ENCODE measurements at regions not wholly inside any gene's neighbourhood (a gene's known extent, or its start where the extent isn't known, plus 50 kb on each side); places are given as distances from the start of the nearest gene placed in this dataset. TPM values are rescaled to one million over a fixed set of nuclear protein-coding genes. Genes with fewer than 3 reads are reported as not detected.

DNA sequence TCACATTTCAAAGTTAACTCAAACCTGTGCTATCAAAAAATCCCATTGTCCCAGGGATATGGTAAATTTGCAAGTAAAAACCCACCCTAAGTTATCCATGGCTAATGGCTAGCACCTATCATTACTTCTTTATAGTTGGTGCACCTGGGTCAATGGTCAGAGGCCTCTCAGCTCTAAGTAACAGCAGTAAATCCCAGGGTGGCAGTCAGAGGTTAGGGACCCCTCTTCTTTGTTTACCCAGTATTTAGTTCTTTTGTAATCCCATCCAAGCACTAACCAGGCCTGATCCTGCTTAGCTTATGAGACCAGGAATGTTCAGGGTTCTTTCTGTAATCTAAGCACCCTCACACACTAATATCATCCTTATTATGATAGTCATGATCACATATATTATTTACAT lies 52.1 kb upstream of the WWC1 start:
- Histone ChIP-seq H3K27ac (ENCODE audit: low read depth in 1 of 2, low read length in 2 of 2) (no peak overlapping the region), H3K9me3 (replicated peaks in 1 of 2; ENCODE audit: control insufficient read depth in 1 of 2, insufficient read depth in 1 of 2, low read length in 2 of 2) (no peaks in the 10 kb centered on the region), H3K27me3 (ENCODE audit: control insufficient read depth in 2 of 2, insufficient read depth in 2 of 2, low read length in 2 of 2) (no peaks in the 10 kb centered on the region), H3K79me2 (ENCODE audit: insufficient read depth, low read length) (no peaks in the 10 kb centered on the region), H3K4me1 (ENCODE audit: control insufficient read depth in 1 of 2, insufficient read depth in 2 of 2, low read length in 2 of 2) (no peaks in the 10 kb centered on the region), H3K4me2 (replicated peaks; ENCODE audit: extremely low read depth, low read length, poor library complexity, severe bottlenecking) (no peak overlapping the region), H3K36me3 (replicated peaks in 1 of 2; ENCODE audit: control insufficient read depth in 1 of 2, insufficient read depth in 2 of 2, low read length in 2 of 2) (no peaks in the 10 kb centered on the region), H4K20me1 (ENCODE audit: insufficient read depth, low read length) (no peaks in the 10 kb centered on the region), H2AFZ (ENCODE audit: insufficient read depth, low read depth, low read length, poor library complexity, severe bottlenecking) (no peak overlapping the region), H3K4me3 (replicated peaks in 1 of 3; ENCODE audit: low read depth in 2 of 3, low read length in 3 of 3) (no peak overlapping the region), H3K9ac (ENCODE audit: insufficient read depth, low read length, poor library complexity, severe bottlenecking) (no peak overlapping the region)
- Mint-ChIP-seq H3K4me3 (no peak overlapping the region), H3K36me3 (no peaks in the 10 kb centered on the region), H3K4me1 (no peaks in the 10 kb centered on the region), H3K27me3 (ENCODE audit: low read depth in 3 of 3) (peaks cover 0 to 6% (median 3%) of the 10 kb centered on the region in 3 donors), H3K9me3 (peaks cover 0 to 2% (median 0%) of the 10 kb centered on the region in 7 donors), H3K27ac (no peak overlapping the region)
- intact Hi-C loops (cut with micrococcal nuclease), result no loop called here
- DNase-seq, result no peak
- TF ChIP-seq, protein P1, sequence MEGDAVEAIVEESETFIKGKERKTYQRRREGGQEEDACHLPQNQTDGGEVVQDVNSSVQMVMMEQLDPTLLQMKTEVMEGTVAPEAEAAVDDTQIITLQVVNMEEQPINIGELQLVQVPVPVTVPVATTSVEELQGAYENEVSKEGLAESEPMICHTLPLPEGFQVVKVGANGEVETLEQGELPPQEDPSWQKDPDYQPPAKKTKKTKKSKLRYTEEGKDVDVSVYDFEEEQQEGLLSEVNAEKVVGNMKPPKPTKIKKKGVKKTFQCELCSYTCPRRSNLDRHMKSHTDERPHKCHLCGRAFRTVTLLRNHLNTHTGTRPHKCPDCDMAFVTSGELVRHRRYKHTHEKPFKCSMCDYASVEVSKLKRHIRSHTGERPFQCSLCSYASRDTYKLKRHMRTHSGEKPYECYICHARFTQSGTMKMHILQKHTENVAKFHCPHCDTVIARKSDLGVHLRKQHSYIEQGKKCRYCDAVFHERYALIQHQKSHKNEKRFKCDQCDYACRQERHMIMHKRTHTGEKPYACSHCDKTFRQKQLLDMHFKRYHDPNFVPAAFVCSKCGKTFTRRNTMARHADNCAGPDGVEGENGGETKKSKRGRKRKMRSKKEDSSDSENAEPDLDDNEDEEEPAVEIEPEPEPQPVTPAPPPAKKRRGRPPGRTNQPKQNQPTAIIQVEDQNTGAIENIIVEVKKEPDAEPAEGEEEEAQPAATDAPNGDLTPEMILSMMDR (IDR thresholded peaks at IDR 0.05), result no peak

Small RNAs in the stretch of these regions (small RNA-seq; reads per million reads assigned to genes)
- gene AC026403.1 (ENCODE audit: insufficient read length, low read depth) (not detected), gene RF00561 (ENCODE audit: insufficient read length, low read depth) (not detected), gene RN7SKP60 (ENCODE audit: insufficient read length, low read depth) (not detected), gene RNU6-168P (ENCODE audit: insufficient read length, low read depth) (not detected), gene RNU6-209P (ENCODE audit: insufficient read length, low read depth) (not detected)

All from CD14-positive monocyte (primary cell).